ENCODE measurements at regions not wholly inside any gene's neighbourhood (a gene's known extent, or its start where the extent isn't known, plus 50 kb on each side); places are given as distances from the start of the nearest gene placed in this dataset.
A peak's percentile ranks its signal among the peaks of the same experiment; 100 is the strongest.
"Not testable (repeated sequence)": the region's sequence is repeated elsewhere in the genome, so short reads cannot be mapped to it uniquely, and the experiment has no call there.

- ChIA-PET POLR2A (no interaction called here), CTCF (interaction anchor here (0.6 to 2.2 kb wide), 2 partner anchors 236 to 569 kb away, joined by 3 to 6 read pairs; no protein-coding TSS in a partner anchor)
- H3K4me1 Mint-ChIP-seq = no peaks in the 10 kb centered on the region
- Histone ChIP-seq H3K27me3 (ENCODE audit: insufficient read depth, low read length, poor library complexity, severe bottlenecking) (no peaks in the 10 kb centered on the region), H3K4me1 (ENCODE audit: insufficient read depth, low read length) (no peaks in the 10 kb centered on the region), H3K36me3 (ENCODE audit: insufficient read depth, low read length) (no peaks in the 10 kb centered on the region), H3K27ac (ENCODE audit: low read depth, low read length) (no peak overlapping the region), H3K4me3 (ENCODE audit: low read length) (no peak overlapping the region), H3K9me3 (ENCODE audit: low read length) (no peaks in the 10 kb centered on the region)
- H3K4me3 Mint-ChIP-seq = no peak overlapping the region
- no peaks in the 10 kb centered on the region for H3K9me3 Mint-ChIP-seq
- peaks cover 9 to 19% of the 10 kb centered on the region in 2 donors for H3K27me3 Mint-ChIP-seq
- no peaks in the 10 kb centered on the region for H3K36me3 Mint-ChIP-seq
- DNase-seq = peak in 1 of 5 donors; percentile 16
- no peak overlapping the region for H3K27ac Mint-ChIP-seq
Observed at GRCh38 chr17:20944014-20944865, 98.6 kb downstream of the USP22 start.

- POLR2A ChIA-PET, CTCF ChIA-PET: not testable (repeated sequence)
Observed at GRCh38 chr17:20947708-20948107, 95.1 kb downstream of the USP22 start.

GRCh38 chr17:20948984-20949777 is 93.6 kb downstream of the USP22 start:
- no peak overlapping the region for H3K4me3 Mint-ChIP-seq
- H3K4me1 ChIP-seq (ENCODE audit: insufficient read depth, low read length) = no peaks in the 10 kb centered on the region
- peaks cover 29 to 48% of the 10 kb centered on the region in 2 donors for H3K27me3 Mint-ChIP-seq
- no peak for DNase-seq
- ChIA-PET POLR2A (no interaction called here), CTCF (no interaction called here)
- H3K27ac ChIP-seq (ENCODE audit: low read depth, low read length) = no peak overlapping the region
- no peaks in the 10 kb centered on the region for H3K27me3 ChIP-seq (ENCODE audit: insufficient read depth, low read length, poor library complexity, severe bottlenecking)
- no peak overlapping the region for H3K27ac Mint-ChIP-seq
- no peaks in the 10 kb centered on the region for H3K36me3 Mint-ChIP-seq
- no peaks in the 10 kb centered on the region for H3K9me3 Mint-ChIP-seq
- no peaks in the 10 kb centered on the region for H3K9me3 ChIP-seq (ENCODE audit: low read length)
- no peaks in the 10 kb centered on the region for H3K4me1 Mint-ChIP-seq
- no peaks in the 10 kb centered on the region for H3K36me3 ChIP-seq (ENCODE audit: insufficient read depth, low read length)
- no peak overlapping the region for H3K4me3 ChIP-seq (ENCODE audit: low read length)

More at GRCh38 chr17:20947708-20948107, 95.1 kb downstream of the USP22 start:
- not testable (repeated sequence) for H3K4me3 Mint-ChIP-seq; H3K27ac Mint-ChIP-seq; H3K36me3 Mint-ChIP-seq; H3K4me1 ChIP-seq (ENCODE audit: insufficient read depth, low read length); H3K9me3 Mint-ChIP-seq; H3K27me3 ChIP-seq (ENCODE audit: insufficient read depth, low read length, poor library complexity, severe bottlenecking); H3K4me1 Mint-ChIP-seq; H3K9me3 ChIP-seq (ENCODE audit: low read length); H3K4me3 ChIP-seq (ENCODE audit: low read length); H3K27ac ChIP-seq (ENCODE audit: low read depth, low read length); H3K36me3 ChIP-seq (ENCODE audit: insufficient read depth, low read length); DNase-seq
- H3K27me3 Mint-ChIP-seq = peaks cover 29 to 47% of the 10 kb centered on the region in 2 donors

Measured in CD8-positive, alpha-beta memory T cell (primary cell).